Osteocyte (in vitro differentiated cells): ENCODE measurements at regions not wholly inside any gene's neighbourhood (a gene's known extent, or its start where the extent isn't known, plus 50 kb on each side); places are given as distances from the start of the nearest gene placed in this dataset.

Source experiments
- DNase-seq: peaks from one replicate; pipeline ENCODE4 v3.0.0; 2021; ENCODE audit warnings: mixed read lengths; ENCODE audit not compliant: unreplicated experiment; ENCODE audit errors: extremely low spot score
- H3K27ac Mint-ChIP-seq: one replicate; pipeline ENCODE4 v1.8.0; 2021; ENCODE audit warnings: mild to moderate bottlenecking, mixed read lengths; ENCODE audit not compliant: unreplicated experiment
- H3K27me3 Mint-ChIP-seq: one replicate; pipeline ENCODE4 v1.8.0; 2021; ENCODE audit warnings: mixed read lengths; ENCODE audit not compliant: unreplicated experiment
- H3K36me3 Mint-ChIP-seq: one replicate; pipeline ENCODE4 v1.8.0; 2021; ENCODE audit warnings: mixed read lengths; ENCODE audit not compliant: unreplicated experiment
- H3K4me1 Mint-ChIP-seq: one replicate; pipeline ENCODE4 v1.8.0; 2021; ENCODE audit warnings: mixed read lengths; ENCODE audit not compliant: unreplicated experiment
- H3K4me3 Mint-ChIP-seq: one replicate; pipeline ENCODE4 v1.8.0; 2021; ENCODE audit warnings: mild to moderate bottlenecking, moderate library complexity, mixed read lengths; ENCODE audit not compliant: unreplicated experiment
- H3K9me3 Mint-ChIP-seq: one replicate; pipeline ENCODE4 v1.8.0; 2021; ENCODE audit warnings: mixed read lengths; ENCODE audit not compliant: unreplicated experiment
- TF ChIP-seq, protein P1 (sequence below): fragments of 200-600 bp; sonication (generic); IDR thresholded peaks from 2 replicates; pipeline ENCODE4 v1.5.0; 2021; ENCODE audit warnings: antibody characterized with exemption, mild to moderate bottlenecking, moderate library complexity

DNA sequence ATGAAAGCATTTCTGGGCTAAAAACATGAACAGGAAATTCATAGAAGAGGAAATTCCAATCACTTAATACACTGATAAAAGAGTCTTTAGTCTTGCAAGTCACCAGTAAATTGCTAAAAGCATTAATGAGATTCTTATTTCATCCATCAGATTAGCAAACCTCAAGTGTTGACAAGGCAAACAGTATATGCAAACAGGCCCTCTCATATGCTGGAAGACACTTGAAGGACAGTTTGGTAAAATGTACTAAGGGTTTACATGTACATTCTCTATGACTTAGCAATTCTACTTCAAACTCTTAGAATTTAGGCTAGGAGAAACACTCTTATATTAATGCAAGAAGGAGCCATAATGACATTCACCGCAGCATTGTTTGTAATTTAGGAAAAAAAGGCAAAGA, 586.1 kb upstream of the GBE1 start:
- Mint-ChIP-seq H3K27me3 (no peaks in the 10 kb centered on the region), H3K4me1 (peaks cover 4% of the 10 kb centered on the region), H3K9me3 (no peaks in the 10 kb centered on the region), H3K4me3 (no peak overlapping the region), H3K36me3 (no peaks in the 10 kb centered on the region), H3K27ac (no peak overlapping the region)
- DNase-seq: no peak
- TF ChIP-seq, protein P1, sequence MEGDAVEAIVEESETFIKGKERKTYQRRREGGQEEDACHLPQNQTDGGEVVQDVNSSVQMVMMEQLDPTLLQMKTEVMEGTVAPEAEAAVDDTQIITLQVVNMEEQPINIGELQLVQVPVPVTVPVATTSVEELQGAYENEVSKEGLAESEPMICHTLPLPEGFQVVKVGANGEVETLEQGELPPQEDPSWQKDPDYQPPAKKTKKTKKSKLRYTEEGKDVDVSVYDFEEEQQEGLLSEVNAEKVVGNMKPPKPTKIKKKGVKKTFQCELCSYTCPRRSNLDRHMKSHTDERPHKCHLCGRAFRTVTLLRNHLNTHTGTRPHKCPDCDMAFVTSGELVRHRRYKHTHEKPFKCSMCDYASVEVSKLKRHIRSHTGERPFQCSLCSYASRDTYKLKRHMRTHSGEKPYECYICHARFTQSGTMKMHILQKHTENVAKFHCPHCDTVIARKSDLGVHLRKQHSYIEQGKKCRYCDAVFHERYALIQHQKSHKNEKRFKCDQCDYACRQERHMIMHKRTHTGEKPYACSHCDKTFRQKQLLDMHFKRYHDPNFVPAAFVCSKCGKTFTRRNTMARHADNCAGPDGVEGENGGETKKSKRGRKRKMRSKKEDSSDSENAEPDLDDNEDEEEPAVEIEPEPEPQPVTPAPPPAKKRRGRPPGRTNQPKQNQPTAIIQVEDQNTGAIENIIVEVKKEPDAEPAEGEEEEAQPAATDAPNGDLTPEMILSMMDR: no peak

DNA sequence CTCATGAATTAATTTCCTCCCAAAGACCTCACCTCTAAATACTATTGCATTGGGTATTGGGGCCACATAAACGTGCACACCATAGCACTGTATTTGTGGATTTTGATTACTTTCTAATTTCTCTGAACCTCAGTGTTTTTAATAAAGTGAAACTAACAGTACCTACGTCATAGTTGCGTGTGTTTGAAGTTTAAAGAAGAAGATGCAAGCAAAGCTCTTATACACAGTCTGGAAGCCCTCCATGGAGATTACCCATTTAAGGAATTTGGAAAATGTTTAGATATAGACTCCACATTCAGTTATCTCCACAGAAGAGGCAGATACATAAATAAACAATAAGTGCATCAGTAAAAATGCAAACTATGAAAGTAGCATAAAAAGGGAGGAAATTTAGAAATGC, 581.1 kb upstream of the GBE1 start:
- Mint-ChIP-seq H3K27ac (no peak overlapping the region), H3K4me1 (peaks cover 5% of the 10 kb centered on the region), H3K27me3 (no peaks in the 10 kb centered on the region), H3K4me3 (no peak overlapping the region), H3K36me3 (no peaks in the 10 kb centered on the region), H3K9me3 (no peaks in the 10 kb centered on the region)
- DNase-seq: no peak
- TF ChIP-seq, protein P1: no peak

DNA sequence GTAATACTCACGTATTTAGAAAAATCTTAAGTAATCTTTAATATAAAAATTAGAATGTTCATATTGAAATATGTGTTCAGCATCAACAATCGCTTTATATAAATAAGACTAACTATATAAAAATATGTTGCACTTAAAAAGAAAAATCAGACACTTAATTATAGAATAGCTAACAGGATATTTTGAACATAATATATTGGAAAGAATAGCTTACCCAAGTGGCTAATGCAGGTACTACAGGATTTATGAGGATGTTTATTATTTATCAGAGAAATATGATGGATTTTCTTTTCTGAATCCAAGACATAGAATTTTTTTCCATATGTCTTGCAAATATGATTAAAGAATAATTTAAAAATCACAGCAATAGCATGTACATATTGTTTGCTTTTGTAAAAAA, 567.9 kb upstream of the GBE1 start:
- DNase-seq: no peak
- TF ChIP-seq, protein P1: peak; percentile 50
- Mint-ChIP-seq H3K4me3 (no peak overlapping the region), H3K9me3 (no peaks in the 10 kb centered on the region), H3K4me1 (no peaks in the 10 kb centered on the region), H3K27me3 (peaks cover 2% of the 10 kb centered on the region), H3K27ac (no peak overlapping the region), H3K36me3 (no peaks in the 10 kb centered on the region)

DNA sequence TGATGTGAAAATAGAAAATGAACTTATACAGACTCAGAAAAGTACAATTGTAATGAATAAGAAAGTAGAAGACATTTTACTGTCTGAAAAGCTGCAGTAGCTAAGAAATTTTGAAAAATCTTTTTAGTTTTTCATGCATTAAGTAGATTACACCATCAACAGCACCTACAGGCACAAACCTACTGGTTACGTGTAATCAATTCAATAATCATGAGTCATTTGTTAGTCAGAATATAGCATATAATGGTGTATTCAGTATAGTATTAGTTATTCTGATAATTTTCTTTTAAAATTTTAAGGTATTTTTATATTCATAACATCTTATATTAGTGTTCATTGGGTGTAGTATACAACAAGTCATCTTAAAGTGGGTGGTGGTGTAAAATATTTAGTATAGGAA, 550.5 kb upstream of the GBE1 start:
- H3K36me3 Mint-ChIP-seq: no peaks in the 10 kb centered on the region
- no peak overlapping the region for H3K27ac Mint-ChIP-seq
- H3K4me3 Mint-ChIP-seq: no peak overlapping the region
- H3K4me1 Mint-ChIP-seq: no peaks in the 10 kb centered on the region
- H3K27me3 Mint-ChIP-seq: peaks cover 1% of the 10 kb centered on the region
- TF ChIP-seq, protein P1: no peak
- no peak for DNase-seq
- peaks cover 5% of the 10 kb centered on the region for H3K9me3 Mint-ChIP-seq

DNA sequence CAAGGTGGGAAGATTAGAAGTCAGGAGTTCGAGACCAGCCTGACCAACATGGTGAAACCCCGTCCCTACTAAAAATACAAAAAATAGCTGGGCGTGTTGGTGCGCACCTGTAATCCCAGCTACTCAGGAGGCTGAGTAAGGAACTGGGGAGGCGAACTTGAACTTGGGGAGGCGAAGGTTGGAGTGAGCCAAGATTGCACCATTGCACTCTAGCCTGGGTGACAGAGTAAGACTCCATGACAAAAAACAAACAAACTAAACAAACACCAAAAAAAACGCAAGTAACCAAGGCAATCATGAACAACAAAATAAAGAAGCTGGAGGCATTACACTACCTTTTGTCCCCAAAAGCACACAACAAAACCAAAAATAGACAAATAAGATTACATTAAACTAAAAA, 547.3 kb upstream of the GBE1 start:
- Mint-ChIP-seq H3K36me3 (no peaks in the 10 kb centered on the region), H3K27me3 (peaks cover 6% of the 10 kb centered on the region), H3K4me1 (no peaks in the 10 kb centered on the region), H3K4me3 (no peak overlapping the region), H3K27ac (no peak overlapping the region), H3K9me3 (peaks cover 11% of the 10 kb centered on the region)
- DNase-seq: no peak
- TF ChIP-seq, protein P1: no peak
